Bronchial epithelial cell (primary cell): ENCODE measurements at regions not wholly inside any gene's neighbourhood (a gene's known extent, or its start where the extent isn't known, plus 50 kb on each side); places are given as distances from the start of the nearest gene placed in this dataset.

Experiments
- DNase-seq: peaks from one replicate; pipeline ENCODE4 v3.0.0-alpha.2; 2010; ENCODE audit warnings: low read depth
- FAIRE-seq: peaks from 2 replicates; lab custom pipeline; 2011; peaks lifted over from hg19 to GRCh38; lab: Jason Lieb, UNC
- H3K27me3 ChIP-seq: 2 replicates; pipeline ENCODE4 v1.5.1; 2011; ENCODE audit warnings: low read length; ENCODE audit not compliant: control insufficient read depth, insufficient read depth
- H3K36me3 ChIP-seq: 2 replicates; pipeline ENCODE4 v1.5.1; 2011; ENCODE audit warnings: low read length; ENCODE audit not compliant: control insufficient read depth, insufficient read depth
- H3K4me3 ChIP-seq: 2 replicates; pipeline ENCODE4 v1.5.1; 2011; ENCODE audit warnings: mild to moderate bottlenecking, low read depth, low read length, control low read depth
- CTCF ChIP-seq: IDR thresholded peaks from 2 replicates; pipeline ENCODE4 v1.5.1; 2011; ENCODE audit warnings: mild to moderate bottlenecking, moderate library complexity, low read length, control low read depth, inconsistent platforms; ENCODE audit not compliant: insufficient read depth, severe bottlenecking

- Histone ChIP-seq H3K36me3 (no peaks in the 10 kb centered on the region), H3K4me3 (no peak overlapping the region), H3K27me3 (no peaks in the 10 kb centered on the region)
- no peak for FAIRE-seq
- DNase-seq = no peak
- no peak for TF ChIP-seq CTCF
Measured at GRCh38 chr13:54884682-54885081, 1856.1 kb downstream of the OLFM4 start.

DNA sequence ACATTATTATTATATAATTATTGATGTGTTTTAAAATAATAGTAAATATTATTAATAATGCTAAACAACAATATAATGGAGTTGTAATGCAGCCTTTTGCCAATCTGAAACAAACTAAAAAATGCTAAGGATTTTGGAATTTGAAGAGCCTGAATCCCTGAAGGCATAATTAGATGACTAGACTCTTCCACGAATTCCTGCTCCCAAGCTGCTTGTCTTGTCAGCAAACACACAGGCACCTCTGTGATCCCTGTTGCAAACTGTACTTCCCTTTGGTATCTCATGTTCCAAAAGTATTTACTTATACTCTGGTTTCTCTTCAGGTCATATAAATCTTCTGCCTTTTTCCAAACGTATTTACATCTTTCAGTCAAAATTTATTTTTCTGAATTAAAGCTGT is 1862.4 kb downstream of the OLFM4 start:
- no peak for TF ChIP-seq CTCF
- no peaks in the 10 kb centered on the region for H3K27me3 ChIP-seq
- DNase-seq = no peak
- no peak for FAIRE-seq
- H3K36me3 ChIP-seq = no peaks in the 10 kb centered on the region
- H3K4me3 ChIP-seq = no peak overlapping the region

DNA sequence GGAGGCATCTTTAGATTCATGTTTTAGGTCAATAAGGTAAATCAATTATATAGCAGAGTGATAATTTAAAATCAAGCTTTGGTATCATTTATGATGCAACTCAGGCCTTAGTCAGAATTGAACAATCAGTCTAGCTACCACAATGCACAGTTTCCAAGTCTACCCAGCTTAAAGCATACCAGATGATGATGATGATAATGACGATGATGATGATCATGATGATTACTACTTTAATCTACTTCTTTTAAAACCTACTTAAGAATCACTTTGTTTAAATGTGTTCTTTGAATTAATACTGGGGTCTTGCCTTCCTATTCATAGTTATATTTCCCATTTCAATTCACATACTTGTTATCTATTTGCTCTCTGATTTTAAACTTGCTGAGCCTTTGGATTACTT is 1872.7 kb downstream of the OLFM4 start:
- no peak overlapping the region for H3K4me3 ChIP-seq
- FAIRE-seq = no peak
- H3K36me3 ChIP-seq = no peaks in the 10 kb centered on the region
- H3K27me3 ChIP-seq = no peaks in the 10 kb centered on the region
- DNase-seq = no peak
- no peak for TF ChIP-seq CTCF

DNA sequence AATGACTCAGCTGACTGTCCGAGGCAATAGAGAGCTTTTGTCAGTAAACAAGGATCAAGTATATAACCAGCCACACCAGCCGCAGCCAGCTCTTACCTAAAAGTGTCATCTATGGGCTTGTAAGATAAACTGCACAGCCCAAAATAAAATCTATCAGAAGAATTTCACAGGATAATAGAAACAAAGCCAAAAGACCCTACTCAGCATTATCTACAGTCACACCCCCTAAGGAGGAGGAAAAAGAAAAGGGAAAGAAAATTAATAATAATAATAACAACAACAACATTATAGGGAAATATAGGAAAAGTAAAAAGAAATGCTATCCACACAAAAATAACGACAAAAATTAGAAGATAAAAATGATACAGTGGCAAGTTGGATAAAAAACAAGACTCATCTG is 1883.8 kb downstream of the OLFM4 start:
- DNase-seq = no peak
- Histone ChIP-seq H3K36me3 (no peaks in the 10 kb centered on the region), H3K4me3 (no peak overlapping the region), H3K27me3 (no peaks in the 10 kb centered on the region)
- FAIRE-seq = no peak
- no peak for TF ChIP-seq CTCF

DNA sequence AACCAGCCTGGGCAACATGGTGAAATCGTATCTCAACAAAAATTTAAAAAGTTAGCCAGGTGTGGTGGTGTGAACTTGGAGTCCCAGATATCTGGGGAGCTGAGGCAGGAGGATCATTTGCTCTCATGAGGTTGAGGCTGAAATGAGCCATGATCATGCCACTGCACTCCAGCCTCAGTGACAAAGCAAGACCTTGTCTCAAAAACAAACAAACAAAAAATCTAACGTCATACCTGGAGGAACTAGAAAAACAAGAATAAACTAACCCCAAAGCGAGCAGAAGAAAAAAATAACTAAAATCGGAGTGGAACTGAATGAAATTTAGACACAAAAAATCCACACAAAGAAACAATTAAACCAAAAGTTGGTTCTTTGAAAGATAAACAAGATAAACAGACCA is 1885.1 kb downstream of the OLFM4 start:
- Histone ChIP-seq H3K4me3 (no peak overlapping the region), H3K36me3 (no peaks in the 10 kb centered on the region), H3K27me3 (no peaks in the 10 kb centered on the region)
- TF ChIP-seq CTCF = no peak
- FAIRE-seq (no peak), DNase-seq (no peak)

DNA sequence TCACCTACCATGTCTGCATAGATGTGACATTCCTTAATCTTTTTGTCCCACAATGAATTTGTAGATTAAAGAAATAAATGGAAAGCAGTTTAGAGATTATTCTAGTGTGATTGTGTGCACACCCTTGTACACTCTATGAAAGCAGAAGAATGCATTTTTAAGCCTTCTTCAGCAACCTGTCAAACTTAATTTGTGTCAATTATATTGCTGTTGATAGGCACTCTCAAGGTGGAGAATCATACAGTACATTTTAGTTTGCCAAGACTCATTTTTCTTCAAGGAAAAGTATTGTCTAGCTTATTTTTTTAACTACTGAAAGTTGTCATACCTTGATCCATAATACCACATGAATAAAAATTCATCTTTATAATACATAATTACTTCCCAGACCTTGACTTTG is 1898.9 kb downstream of the OLFM4 start:
- TF ChIP-seq CTCF = no peak
- no peaks in the 10 kb centered on the region for H3K36me3 ChIP-seq
- no peaks in the 10 kb centered on the region for H3K27me3 ChIP-seq
- FAIRE-seq = no peak
- DNase-seq = no peak
- H3K4me3 ChIP-seq = no peak overlapping the region
